Adrenal gland (tissue), 5 donors: ENCODE measurements at regions not wholly inside any gene's neighbourhood (a gene's known extent, or its start where the extent isn't known, plus 50 kb on each side); places are given as distances from the start of the nearest gene placed in this dataset.

ENCODE experiments used
- CTCF ChIP-seq, 6 experiments: fragments of 450-650 bp in 4 of 6; fragments of 200-600 bp in 2 of 6; sonication (generic) in 1 of 6; IDR thresholded peaks; 1 replicate in 5 of 6; 2 replicates in 1 of 6; pipeline versions ENCODE4 v1.5.1 to v1.8.0; 2016 to 2021; ENCODE audit warnings: antibody characterized with exemption in 6 of 6, mild to moderate bottlenecking in 2 of 6, moderate library complexity in 1 of 6
- POLR2A ChIP-seq, 2 donors: fragments of 450-650 bp; IDR thresholded peaks; one replicate each; pipeline ENCODE4 v1.6.1; 2017; ENCODE audit warnings: antibody characterized with exemption in 2 of 2, mild to moderate bottlenecking in 2 of 2, moderate library complexity in 1 of 2
- donor health status: DM: no; HTN: no; CAD: no.

- TF ChIP-seq CTCF (IDR thresholded peaks at IDR 0.05), result no peak
- TF ChIP-seq POLR2A (IDR thresholded peaks at IDR 0.05), result no peak
These were observed 1036.5 kb upstream of the FANCL start for GRCh38 chr2:59277671-59278070.
